ENCODE measurements at regions not wholly inside any gene's neighbourhood (a gene's known extent, or its start where the extent isn't known, plus 50 kb on each side); places are given as distances from the start of the nearest gene placed in this dataset.

GRCh38 chr5:58087905-58088304 is 372.0 kb downstream of the PLK2 start:
- ChIA-PET CTCF (interaction anchor here (1.2 kb wide), 1 partner anchor 14 kb away, joined by 4 read pairs; no protein-coding TSS in a partner anchor), POLR2A (no interaction called here)
- Histone ChIP-seq H3K79me2 (ENCODE audit: insufficient read depth) (no peaks in the 10 kb centered on the region), H3K9ac (no peak overlapping the region), H3K4me2 (no peak overlapping the region), H2AFZ (ENCODE audit: low read depth) (no peak overlapping the region), H3K9me3 (no peaks in the 10 kb centered on the region), H3K27me3 (ENCODE audit: insufficient read depth) (no peaks in the 10 kb centered on the region), H3K9me2 (no peaks in the 10 kb centered on the region), H3K4me3 (ENCODE audit: low read depth in 2 of 2, low read length in 1 of 2) (no peak overlapping the region), H4K20me1 (ENCODE audit: insufficient read depth) (no peaks in the 10 kb centered on the region), H3K4me1 (ENCODE audit: control insufficient read depth in 1 of 2, insufficient read depth in 2 of 2, low read depth in 1 of 2, low read length in 1 of 2) (no peaks in the 10 kb centered on the region), H3K36me3 (replicated peaks in 1 of 2; ENCODE audit: control insufficient read depth in 1 of 2, insufficient read depth in 2 of 2, low read length in 1 of 2) (no peaks in the 10 kb centered on the region), H3K27ac (ENCODE audit: low read depth in 2 of 2, low read length in 1 of 2) (no peak overlapping the region), H3F3A (replicated peaks; ENCODE audit: insufficient read depth) (no peaks in the 10 kb centered on the region)
- WGBS (ENCODE audit: low lambda C conversion rate) = 89% methylated on average over 2 of the region's 2 CpGs
- no peak for TF ChIP-seq TAF1 (IDR thresholded peaks at IDR 0.05; ENCODE audit: borderline replicate concordance, low read depth, low read length)
- no peak for TF ChIP-seq FOSL2 (IDR thresholded peaks at IDR 0.05; ENCODE audit: borderline replicate concordance, low read depth)
- TF ChIP-seq EP300 (IDR thresholded peaks at IDR 0.05; ENCODE audit: borderline replicate concordance in 1 of 2, low read depth in 1 of 2, low read length in 1 of 2) = no peak
- TF ChIP-seq IRF3 (IDR thresholded peaks at IDR 0.05; ENCODE audit: low read depth, low read length) = no peak
- no peak for TF ChIP-seq CTCF (IDR thresholded peaks at IDR 0.05)
- no peak for TF ChIP-seq CHD2 (IDR thresholded peaks at IDR 0.05; ENCODE audit: low read length, partially characterized antibody)
- no peak for TF ChIP-seq FOXM1 (IDR thresholded peaks at IDR 0.05; ENCODE audit: low read depth)
- no peak for TF ChIP-seq USF2 (IDR thresholded peaks at IDR 0.05; ENCODE audit: borderline replicate concordance, low read depth, low read length)
- no peak for TF ChIP-seq PBX3 (IDR thresholded peaks at IDR 0.05)
- TF ChIP-seq POLR2AphosphoS5 (IDR thresholded peaks at IDR 0.05; ENCODE audit: low read depth, low read length) = no peak
- TF ChIP-seq USF1 (IDR thresholded peaks at IDR 0.05; ENCODE audit: borderline replicate concordance, low read depth) = no peak
- no peak for TF ChIP-seq MXI1 (IDR thresholded peaks at IDR 0.05; ENCODE audit: low read depth, low read length)
- no peak for TF ChIP-seq RFX5 (IDR thresholded peaks at IDR 0.05; ENCODE audit: low read length)
- TF ChIP-seq MAX (IDR thresholded peaks at IDR 0.05; ENCODE audit: low read depth) = no peak
- no peak for TF ChIP-seq MEF2A (IDR thresholded peaks at IDR 0.05; ENCODE audit: borderline replicate concordance, low read depth)
- TF ChIP-seq RAD21 (IDR thresholded peaks at IDR 0.05; ENCODE audit: low read length) = no peak
- no peak for TF ChIP-seq YY1 (IDR thresholded peaks at IDR 0.05; ENCODE audit: low read depth)
- TF ChIP-seq JUND (IDR thresholded peaks at IDR 0.05) = no peak
- no peak for TF ChIP-seq RCOR1 (IDR thresholded peaks at IDR 0.05; ENCODE audit: low read length)
- TF ChIP-seq REST (IDR thresholded peaks at IDR 0.05; ENCODE audit: low read depth, low read length) = no peak
- DNase-seq = no peak
